ENCODE measurements at regions not wholly inside any gene's neighbourhood (a gene's known extent, or its start where the extent isn't known, plus 50 kb on each side); places are given as distances from the start of the nearest gene placed in this dataset.

GRCh38 chr3:67291287-67292252 is 293.5 kb downstream of the KBTBD8 start:
- H3K4me3 Mint-ChIP-seq: no peak overlapping the region
- ATAC-seq (no peak), DNase-seq (no peak)
- CTCF ChIA-PET: no interaction called here
- no peaks in the 10 kb centered on the region for H3K27me3 Mint-ChIP-seq (ENCODE audit: low read depth)
- no peaks in the 10 kb centered on the region for H3K36me3 Mint-ChIP-seq (ENCODE audit: low read depth)
- H3K9me3 Mint-ChIP-seq (ENCODE audit: insufficient read depth): no peaks in the 10 kb centered on the region
- POLR2A ChIA-PET: no interaction called here
- no peaks in the 10 kb centered on the region for H3K4me1 Mint-ChIP-seq (ENCODE audit: low read depth)
- no peak overlapping the region for H3K27ac Mint-ChIP-seq

GRCh38 chr3:67292356-67293121 is 294.4 kb downstream of the KBTBD8 start:
- H3K9me3 Mint-ChIP-seq (ENCODE audit: insufficient read depth): no peaks in the 10 kb centered on the region
- DNase-seq: no peak
- ChIA-PET POLR2A (no interaction called here), CTCF (no interaction called here)
- H3K36me3 Mint-ChIP-seq (ENCODE audit: low read depth): no peaks in the 10 kb centered on the region
- H3K27ac Mint-ChIP-seq: no peak overlapping the region
- ATAC-seq: no peak
- no peak overlapping the region for H3K4me3 Mint-ChIP-seq
- no peaks in the 10 kb centered on the region for H3K4me1 Mint-ChIP-seq (ENCODE audit: low read depth)
- no peaks in the 10 kb centered on the region for H3K27me3 Mint-ChIP-seq (ENCODE audit: low read depth)

GRCh38 chr3:67294341-67294740 is 296.2 kb downstream of the KBTBD8 start:
- H3K36me3 Mint-ChIP-seq (ENCODE audit: low read depth): no peaks in the 10 kb centered on the region
- no peak overlapping the region for H3K4me3 Mint-ChIP-seq
- DNase-seq (no peak), ATAC-seq (no peak)
- no peaks in the 10 kb centered on the region for H3K9me3 Mint-ChIP-seq (ENCODE audit: insufficient read depth)
- H3K4me1 Mint-ChIP-seq (ENCODE audit: low read depth): no peaks in the 10 kb centered on the region
- H3K27ac Mint-ChIP-seq: no peak overlapping the region
- no peaks in the 10 kb centered on the region for H3K27me3 Mint-ChIP-seq (ENCODE audit: low read depth)
- ChIA-PET CTCF (no interaction called here), POLR2A (no interaction called here)

- Mint-ChIP-seq H3K27ac (no peak overlapping the region), H3K4me3 (no peak overlapping the region), H3K4me1 (ENCODE audit: low read depth) (no peaks in the 10 kb centered on the region), H3K27me3 (ENCODE audit: low read depth) (no peaks in the 10 kb centered on the region), H3K9me3 (ENCODE audit: insufficient read depth) (no peaks in the 10 kb centered on the region), H3K36me3 (ENCODE audit: low read depth) (no peaks in the 10 kb centered on the region)
- CTCF ChIA-PET: no interaction called here
- DNase-seq: no peak
- no peak for ATAC-seq
- POLR2A ChIA-PET: no interaction called here
Measured at GRCh38 chr3:67296039-67296892, 298.2 kb downstream of the KBTBD8 start.

GRCh38 chr3:67297715-67298475 is 299.8 kb downstream of the KBTBD8 start:
- H3K4me3 Mint-ChIP-seq: no peak overlapping the region
- CTCF ChIA-PET: no interaction called here
- H3K36me3 Mint-ChIP-seq (ENCODE audit: low read depth): no peaks in the 10 kb centered on the region
- H3K27me3 Mint-ChIP-seq (ENCODE audit: low read depth): no peaks in the 10 kb centered on the region
- ATAC-seq: no peak
- DNase-seq: no peak
- no peak overlapping the region for H3K27ac Mint-ChIP-seq
- no peaks in the 10 kb centered on the region for H3K9me3 Mint-ChIP-seq (ENCODE audit: insufficient read depth)
- POLR2A ChIA-PET: no interaction called here
- H3K4me1 Mint-ChIP-seq (ENCODE audit: low read depth): no peaks in the 10 kb centered on the region

GRCh38 chr3:67301556-67301955 is 303.4 kb downstream of the KBTBD8 start:
- POLR2A ChIA-PET: no interaction called here
- H3K4me3 Mint-ChIP-seq: no peak overlapping the region
- H3K36me3 Mint-ChIP-seq (ENCODE audit: low read depth): no peaks in the 10 kb centered on the region
- DNase-seq: no peak
- ATAC-seq: no peak
- H3K27ac Mint-ChIP-seq: no peak overlapping the region
- H3K9me3 Mint-ChIP-seq (ENCODE audit: insufficient read depth): peaks cover 5% of the 10 kb centered on the region
- H3K27me3 Mint-ChIP-seq (ENCODE audit: low read depth): no peaks in the 10 kb centered on the region
- CTCF ChIA-PET: no interaction called here
- H3K4me1 Mint-ChIP-seq (ENCODE audit: low read depth): no peaks in the 10 kb centered on the region

- DNase-seq: no peak
- H3K9me3 Mint-ChIP-seq (ENCODE audit: insufficient read depth): peaks cover 5% of the 10 kb centered on the region
- H3K4me1 Mint-ChIP-seq (ENCODE audit: low read depth): no peaks in the 10 kb centered on the region
- H3K27ac Mint-ChIP-seq: no peak overlapping the region
- POLR2A ChIA-PET: no interaction called here
- ATAC-seq: no peak
- H3K27me3 Mint-ChIP-seq (ENCODE audit: low read depth): no peaks in the 10 kb centered on the region
- H3K36me3 Mint-ChIP-seq (ENCODE audit: low read depth): no peaks in the 10 kb centered on the region
- CTCF ChIA-PET: no interaction called here
- no peak overlapping the region for H3K4me3 Mint-ChIP-seq
Measured at GRCh38 chr3:67302489-67302888, 304.4 kb downstream of the KBTBD8 start.

GRCh38 chr3:67305160-67305559 is 307.1 kb downstream of the KBTBD8 start:
- Mint-ChIP-seq H3K36me3 (ENCODE audit: low read depth) (no peaks in the 10 kb centered on the region), H3K27ac (no peak overlapping the region), H3K4me1 (ENCODE audit: low read depth) (no peaks in the 10 kb centered on the region), H3K9me3 (ENCODE audit: insufficient read depth) (peaks cover 5% of the 10 kb centered on the region), H3K4me3 (no peak overlapping the region), H3K27me3 (ENCODE audit: low read depth) (peaks cover 2% of the 10 kb centered on the region)
- DNase-seq (no peak), ATAC-seq (no peak)
- ChIA-PET POLR2A (no interaction called here), CTCF (no interaction called here)

- peaks cover 2% of the 10 kb centered on the region for H3K27me3 Mint-ChIP-seq (ENCODE audit: low read depth)
- no peak overlapping the region for H3K4me3 Mint-ChIP-seq
- ATAC-seq (no peak), DNase-seq (no peak)
- ChIA-PET CTCF (no interaction called here), POLR2A (no interaction called here)
- H3K27ac Mint-ChIP-seq: no peak overlapping the region
- H3K9me3 Mint-ChIP-seq (ENCODE audit: insufficient read depth): peaks cover 5% of the 10 kb centered on the region
- no peaks in the 10 kb centered on the region for H3K36me3 Mint-ChIP-seq (ENCODE audit: low read depth)
- H3K4me1 Mint-ChIP-seq (ENCODE audit: low read depth): no peaks in the 10 kb centered on the region
Measured at GRCh38 chr3:67305922-67306321, 307.8 kb downstream of the KBTBD8 start.

GRCh38 chr3:67311440-67311839 is 313.3 kb downstream of the KBTBD8 start:
- Mint-ChIP-seq H3K27me3 (ENCODE audit: low read depth) (peaks cover 2% of the 10 kb centered on the region), H3K4me3 (no peak overlapping the region), H3K36me3 (ENCODE audit: low read depth) (no peaks in the 10 kb centered on the region), H3K4me1 (ENCODE audit: low read depth) (no peaks in the 10 kb centered on the region), H3K27ac (no peak overlapping the region), H3K9me3 (ENCODE audit: insufficient read depth) (no peaks in the 10 kb centered on the region)
- DNase-seq (no peak), ATAC-seq (no peak)
- ChIA-PET POLR2A (no interaction called here), CTCF (no interaction called here)

GRCh38 chr3:67312155-67312554 is 314.0 kb downstream of the KBTBD8 start:
- Mint-ChIP-seq H3K27me3 (ENCODE audit: low read depth) (peaks cover 2% of the 10 kb centered on the region), H3K27ac (no peak overlapping the region), H3K4me3 (no peak overlapping the region), H3K36me3 (ENCODE audit: low read depth) (no peaks in the 10 kb centered on the region), H3K9me3 (ENCODE audit: insufficient read depth) (no peaks in the 10 kb centered on the region), H3K4me1 (ENCODE audit: low read depth) (no peaks in the 10 kb centered on the region)
- ATAC-seq (no peak), DNase-seq (no peak)
- ChIA-PET POLR2A (no interaction called here), CTCF (no interaction called here)
